CD4-positive, alpha-beta T cell treated with Interleukin-4 for 4 hours (primary cell): ENCODE measurements at regions not wholly inside any gene's neighbourhood (a gene's known extent, or its start where the extent isn't known, plus 50 kb on each side); places are given as distances from the start of the nearest gene placed in this dataset.
"Not testable (repeated sequence)": the region's sequence is repeated elsewhere in the genome, so short reads cannot be mapped to it uniquely, and the experiment has no call there.

Experiments
- DNase-seq: peaks from one replicate; pipeline ENCODE4 v3.0.0-alpha.2; 2020

DNA sequence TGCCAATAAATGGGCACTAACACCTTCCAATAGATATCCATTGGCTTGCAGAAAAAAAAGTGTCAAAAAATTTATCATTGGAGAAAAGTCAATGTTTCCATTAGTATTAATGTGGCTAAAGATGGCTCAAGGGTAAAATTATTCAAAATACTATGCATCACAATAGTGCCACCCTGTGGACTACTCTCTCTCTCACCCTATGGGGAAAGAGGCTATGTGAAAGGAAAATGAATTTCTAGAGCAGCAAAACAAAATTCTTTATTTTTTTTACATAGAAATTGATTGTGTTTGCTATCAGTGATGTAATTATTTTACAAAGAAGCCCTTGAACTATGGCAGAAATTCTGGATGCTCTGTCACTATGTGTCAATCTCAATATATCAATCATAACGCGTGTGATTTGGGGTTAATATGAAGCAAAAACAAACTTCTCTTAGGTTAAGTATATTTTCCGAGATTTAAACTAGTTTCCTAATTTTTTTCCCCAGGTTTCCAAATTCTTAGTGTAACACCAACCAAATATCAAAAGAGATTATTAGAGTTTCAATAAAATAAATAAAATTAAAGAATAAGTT is 193.9 kb downstream of the USP22 start:
- not testable (repeated sequence) for DNase-seq

DNA sequence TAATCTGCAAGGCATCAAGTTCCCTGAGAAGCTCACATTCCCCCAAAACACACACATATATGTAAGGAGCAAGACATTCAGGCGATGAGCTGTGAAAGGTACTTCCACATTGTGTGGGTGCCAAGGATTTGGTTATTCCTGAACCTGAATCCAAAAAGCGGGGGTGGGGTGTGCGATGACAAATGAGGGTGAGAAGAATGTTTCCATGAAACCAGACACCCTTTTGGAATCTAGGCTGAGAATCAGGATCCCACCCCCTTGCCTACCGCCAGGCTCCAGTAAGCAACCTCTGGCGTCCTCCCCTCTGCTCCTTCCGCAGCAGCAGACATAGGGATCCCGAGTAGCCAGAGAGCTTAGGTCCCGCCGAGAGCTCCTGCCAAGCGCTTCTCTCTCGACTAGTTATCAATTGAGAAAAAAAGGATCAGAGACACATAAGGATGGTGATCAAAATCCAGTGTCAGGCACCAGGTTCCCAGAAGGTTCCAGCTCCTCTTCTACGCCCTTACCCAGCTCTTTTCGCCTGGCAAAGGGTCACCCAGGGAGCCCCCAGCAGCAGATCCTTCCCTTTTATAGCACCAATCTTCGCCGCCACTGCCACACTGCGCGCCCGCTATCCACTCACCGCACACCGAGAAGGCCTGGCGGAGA is 191.1 kb downstream of the USP22 start:
- DNase-seq, result not testable (repeated sequence)

DNA sequence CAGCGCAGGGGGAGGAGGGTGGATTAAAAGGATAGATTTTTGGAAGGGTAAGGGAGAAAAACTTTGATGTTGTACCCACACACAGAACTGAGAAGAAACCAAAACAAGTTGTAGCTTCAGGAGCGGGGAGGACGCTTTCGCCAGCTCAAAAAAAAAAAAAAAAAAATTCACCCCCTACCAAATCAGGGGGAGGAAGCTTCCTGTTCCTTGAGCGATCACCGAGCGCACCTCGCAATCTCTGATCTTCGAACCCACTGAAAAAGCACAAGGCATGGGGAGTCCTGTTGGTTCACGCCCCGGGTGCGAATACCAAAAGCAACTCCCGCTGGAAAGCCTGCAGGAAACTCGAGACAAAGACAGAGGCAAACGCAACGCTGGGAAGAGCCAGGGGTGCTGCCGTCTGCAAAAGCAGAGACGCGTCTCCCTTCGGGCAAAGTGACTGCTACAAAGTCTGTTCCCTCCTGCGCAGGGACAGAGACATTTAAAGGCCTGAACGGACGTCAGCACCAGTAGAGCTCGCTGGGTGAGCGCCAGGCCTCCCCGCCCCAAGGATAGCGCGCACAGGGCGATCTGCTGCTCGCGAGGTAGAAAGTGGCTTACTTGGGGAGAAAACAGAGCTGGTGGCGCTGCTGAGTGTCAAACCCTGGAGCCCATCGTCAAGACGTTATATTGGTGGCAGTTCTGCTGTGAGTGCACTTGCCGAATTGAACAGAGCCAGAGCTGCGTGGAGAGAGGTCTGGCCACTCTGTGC is 190.4 kb downstream of the USP22 start:
- DNase-seq, result no peak

DNA sequence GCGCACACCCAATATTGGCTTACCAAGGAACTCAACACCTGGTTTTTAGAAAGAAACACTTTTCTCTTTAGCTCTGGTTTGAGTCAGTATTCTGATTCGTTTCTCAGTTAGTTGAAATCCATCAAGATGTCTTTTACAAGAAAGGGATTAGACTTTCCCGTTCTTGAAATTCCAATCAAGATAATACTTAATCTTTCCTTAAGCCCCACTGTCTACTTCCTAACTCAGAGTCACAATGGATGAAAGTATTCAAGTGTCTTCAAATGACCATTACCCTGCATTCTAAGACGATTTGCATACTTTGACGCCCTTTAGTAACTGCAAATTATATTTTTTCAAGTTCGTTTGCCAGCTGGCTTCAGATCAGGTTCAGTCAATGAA is 189.8 kb downstream of the USP22 start:
- DNase-seq, result no peak

DNA sequence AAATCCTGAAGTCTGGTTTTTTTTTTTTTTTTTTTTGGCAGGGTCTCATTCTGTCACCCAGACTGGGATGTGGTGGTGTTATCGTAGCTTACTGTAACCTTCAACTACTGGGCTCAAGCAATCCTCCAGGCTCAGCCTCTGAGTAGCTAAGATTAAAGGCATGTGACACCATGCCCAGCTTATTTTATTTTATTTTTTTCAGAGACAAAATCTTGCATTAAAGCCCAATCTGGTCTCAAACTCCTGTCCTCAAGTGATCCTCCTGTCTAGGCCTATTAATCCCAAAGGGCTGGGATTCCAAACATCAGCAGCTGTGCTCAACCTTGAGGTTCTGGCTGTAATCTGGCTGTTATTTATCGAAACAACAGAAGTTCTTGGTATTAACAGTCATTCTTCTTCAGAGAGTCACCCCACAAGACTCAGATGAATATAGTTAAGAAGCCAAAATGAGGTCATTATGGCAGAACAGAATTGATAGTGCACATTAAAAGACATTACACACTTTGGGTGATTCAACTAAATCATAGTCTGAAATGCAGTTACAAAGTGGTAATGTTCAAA is 186.8 kb downstream of the USP22 start:
- not testable (repeated sequence) for DNase-seq

DNA sequence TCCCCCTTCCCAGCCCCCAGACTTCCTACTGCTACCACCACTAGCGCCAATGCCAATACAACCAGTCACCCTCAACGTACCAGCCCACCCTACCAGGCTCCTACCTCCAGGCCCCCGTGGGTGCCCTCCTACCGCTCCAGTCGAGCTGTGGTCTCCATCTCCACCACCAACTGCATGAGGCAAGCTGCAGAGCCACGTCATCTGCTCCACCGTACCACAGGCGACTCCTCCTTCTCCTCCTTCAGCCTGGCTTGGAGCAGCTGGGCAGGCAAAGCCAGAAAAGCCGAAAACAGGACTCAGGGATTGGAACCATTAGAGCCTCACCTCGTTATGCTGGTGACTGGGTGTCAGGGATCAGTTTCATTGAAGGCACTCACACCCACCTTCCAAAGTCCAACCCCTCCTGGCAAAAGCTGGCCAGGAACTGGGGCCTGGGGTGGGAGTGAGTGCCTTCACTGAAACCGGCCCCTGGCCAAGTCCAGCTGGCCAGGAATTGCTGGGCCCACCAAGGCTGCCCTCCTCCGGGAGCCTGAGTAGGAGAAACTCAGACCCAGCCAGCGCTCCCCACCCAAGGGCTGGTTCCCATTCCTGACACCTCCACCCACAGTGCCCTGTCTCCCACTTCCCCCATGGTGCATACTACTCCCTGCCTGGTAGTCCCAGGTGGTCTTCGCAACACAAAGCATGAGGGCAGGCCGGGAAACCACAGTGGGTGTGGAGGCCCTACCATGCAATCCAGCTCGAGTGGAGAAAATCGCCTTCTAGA is 176.2 kb downstream of the USP22 start:
- DNase-seq, result not testable (repeated sequence)

DNA sequence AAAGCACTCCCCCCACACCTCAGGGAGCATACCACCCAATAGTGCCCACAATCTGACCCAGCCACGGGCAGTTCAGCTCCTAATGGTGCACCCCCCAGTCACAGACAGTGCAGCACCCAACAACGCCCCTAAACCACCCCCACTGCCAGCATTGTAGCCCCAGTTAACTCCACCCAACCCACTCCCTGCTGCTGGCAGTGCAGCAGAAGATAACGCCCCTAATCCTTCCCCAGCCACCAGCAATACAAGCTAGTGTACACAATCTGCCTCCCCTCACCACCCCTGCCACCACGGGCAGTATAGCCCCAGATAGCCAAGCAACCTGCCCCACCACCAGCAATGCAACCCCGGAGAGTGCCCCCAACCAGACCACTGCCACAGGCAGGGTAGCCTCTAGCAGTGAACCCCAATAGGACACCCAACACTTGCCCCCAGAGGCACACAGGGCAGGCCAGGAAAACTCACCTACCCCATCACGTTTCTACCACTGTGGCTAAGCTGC is 175.3 kb downstream of the USP22 start:
- not testable (repeated sequence) for DNase-seq

DNA sequence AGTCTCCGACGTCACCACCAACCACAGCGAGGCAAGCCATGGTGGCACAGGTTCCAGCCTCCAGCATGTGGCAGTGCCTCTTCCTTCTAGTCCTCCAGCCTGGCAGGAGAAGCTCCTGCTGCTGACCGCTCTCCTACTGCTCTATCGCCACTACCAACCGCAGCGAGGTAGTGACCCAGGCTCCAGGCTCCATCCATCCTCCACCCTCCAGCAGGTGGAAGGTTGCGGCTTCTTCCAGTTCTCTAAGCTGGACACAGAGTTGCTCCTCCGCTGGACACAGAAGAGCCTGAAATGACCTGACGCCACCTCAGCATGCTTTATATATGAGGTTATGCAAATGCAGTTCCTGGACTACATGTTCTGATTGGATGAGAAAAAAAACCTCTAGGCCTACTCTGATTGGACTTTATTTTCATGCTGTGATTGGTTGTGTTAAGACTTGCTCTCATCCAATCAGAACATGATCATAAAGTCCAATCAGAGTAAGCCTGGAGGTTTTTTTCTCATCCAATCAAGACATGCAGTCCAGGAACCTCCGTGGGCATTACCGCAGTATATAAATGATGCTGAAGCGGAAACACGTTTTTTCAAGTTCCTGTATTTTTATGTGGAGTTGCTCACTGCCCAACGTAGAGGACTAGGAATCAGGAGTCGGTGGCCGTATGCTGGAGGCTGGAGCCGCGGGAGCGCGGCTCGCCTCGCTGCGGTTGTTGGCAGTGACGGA is 174.7 kb downstream of the USP22 start:
- DNase-seq, result not testable (repeated sequence)

DNA sequence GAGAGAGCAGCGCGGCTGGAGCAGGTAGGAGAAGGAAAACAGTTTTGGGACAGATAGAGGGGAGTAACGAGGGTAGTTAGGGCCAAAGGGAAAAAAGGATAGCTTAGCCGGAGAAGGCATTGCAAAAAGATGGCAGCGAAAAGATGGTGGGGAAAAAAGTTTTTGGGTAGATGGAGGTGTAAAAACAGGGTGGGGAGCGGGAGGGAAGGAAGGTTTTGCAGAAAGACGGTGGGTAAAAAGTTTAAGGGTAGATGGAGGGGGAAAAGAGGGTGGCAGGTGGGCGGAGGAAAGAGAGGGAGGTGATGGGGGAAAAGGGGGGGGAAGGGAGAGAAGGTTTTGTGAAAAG is 174.2 kb downstream of the USP22 start:
- not testable (repeated sequence) for DNase-seq

DNA sequence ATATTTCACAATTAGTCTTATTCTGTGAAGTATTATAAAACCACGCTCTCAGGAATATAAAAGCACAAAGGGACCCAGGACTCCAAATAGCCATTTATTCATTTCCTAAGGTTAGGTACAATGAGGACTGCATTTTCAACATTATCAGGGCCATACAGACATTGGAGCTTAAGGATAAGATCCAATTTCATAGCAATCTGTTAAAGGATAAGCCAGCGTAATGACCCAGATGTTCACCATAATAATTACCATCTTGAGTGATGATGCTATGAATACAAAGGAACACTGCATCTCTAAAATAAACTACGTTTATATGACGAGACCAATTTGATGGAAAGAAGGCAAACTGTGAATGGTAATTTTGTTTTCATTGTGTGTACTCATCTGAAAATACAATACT is 169.6 kb downstream of the USP22 start:
- not testable (repeated sequence) for DNase-seq

DNA sequence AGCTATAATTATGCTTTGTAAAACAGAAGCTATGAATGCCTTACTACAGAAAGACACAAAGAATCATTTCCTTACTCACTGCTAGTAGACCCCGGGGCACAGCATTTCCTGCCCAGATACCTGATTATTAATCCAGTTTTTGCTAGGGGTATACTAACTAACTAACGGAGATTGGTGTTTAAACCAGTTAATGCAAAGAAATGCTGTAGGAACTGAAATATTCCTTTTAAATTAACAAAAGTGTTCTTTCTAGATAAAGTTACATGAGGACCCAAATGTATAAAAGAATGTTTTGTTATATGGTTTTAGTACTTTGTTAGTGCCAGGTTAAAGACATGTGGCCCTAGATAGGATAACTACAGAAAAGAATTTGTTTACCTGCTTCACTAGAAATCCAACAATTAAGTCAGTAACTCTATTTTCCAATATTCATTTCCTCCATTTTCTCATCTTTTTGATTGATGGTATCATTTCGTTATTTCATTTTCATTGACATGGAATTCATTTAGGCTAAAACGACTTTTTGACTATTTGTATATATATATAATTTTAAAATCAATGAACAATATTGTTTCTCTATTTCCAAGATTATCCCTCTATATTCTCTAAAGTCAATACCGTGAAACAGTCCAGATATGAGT is 169.0 kb downstream of the USP22 start:
- not testable (repeated sequence) for DNase-seq

DNA sequence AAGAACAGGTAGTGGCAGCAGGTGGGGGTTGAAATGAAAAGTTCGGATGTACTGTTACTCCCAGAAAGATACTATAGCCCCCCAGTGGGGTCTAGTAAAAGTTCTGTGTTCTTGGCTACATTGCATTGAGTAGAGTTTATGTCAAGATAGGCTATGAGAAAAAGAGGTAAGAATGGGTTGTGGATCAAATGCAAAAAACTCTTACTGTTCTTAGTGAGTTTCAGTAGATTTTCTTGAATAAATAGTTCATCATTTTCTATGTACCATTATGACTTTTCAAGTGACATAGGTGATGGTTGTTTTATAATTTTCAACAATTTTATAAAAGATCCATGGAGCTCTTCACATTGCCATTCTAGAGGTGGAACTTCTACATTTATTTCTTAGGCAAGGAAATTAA is 165.4 kb downstream of the USP22 start:
- not testable (repeated sequence) for DNase-seq

DNA sequence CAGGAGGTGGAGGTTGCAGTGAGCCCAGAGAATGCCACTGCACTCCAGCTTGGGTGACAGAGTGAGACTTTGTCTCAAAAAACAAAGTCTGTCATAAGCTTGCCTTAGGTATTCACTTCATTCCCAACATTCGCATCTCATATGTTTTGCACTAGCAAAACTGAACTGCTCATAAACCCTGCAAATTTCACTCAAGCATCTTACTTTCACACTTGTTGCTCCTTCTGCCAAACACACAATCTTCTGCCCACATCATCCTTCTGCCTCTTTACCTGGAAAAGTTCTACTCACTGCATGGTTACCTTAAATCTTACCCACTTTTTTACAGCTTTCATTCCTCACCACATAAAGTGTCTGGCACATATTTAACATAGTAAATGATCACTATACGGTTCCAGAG is 152.5 kb downstream of the USP22 start:
- no peak for DNase-seq

DNA sequence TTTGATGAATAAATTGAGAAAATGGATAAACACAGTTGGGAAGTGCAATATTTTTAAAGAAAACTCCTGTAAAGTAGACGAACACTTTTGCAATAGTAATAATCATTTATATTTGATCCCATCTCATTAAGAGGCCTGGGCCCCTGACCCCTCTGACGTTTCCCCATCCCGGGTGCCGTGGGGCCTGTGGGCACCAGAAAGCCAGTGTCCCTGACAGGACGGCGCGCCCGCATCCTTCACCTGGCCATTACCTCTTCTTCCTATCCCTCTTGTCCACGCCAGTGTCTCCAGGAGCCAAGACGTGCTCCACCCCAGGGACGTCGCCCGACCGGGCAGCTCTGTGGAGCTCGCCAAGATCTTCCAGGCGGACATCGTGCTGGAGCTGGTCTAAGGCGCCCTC is 147.4 kb downstream of the USP22 start:
- DNase-seq, result not testable (repeated sequence)

DNA sequence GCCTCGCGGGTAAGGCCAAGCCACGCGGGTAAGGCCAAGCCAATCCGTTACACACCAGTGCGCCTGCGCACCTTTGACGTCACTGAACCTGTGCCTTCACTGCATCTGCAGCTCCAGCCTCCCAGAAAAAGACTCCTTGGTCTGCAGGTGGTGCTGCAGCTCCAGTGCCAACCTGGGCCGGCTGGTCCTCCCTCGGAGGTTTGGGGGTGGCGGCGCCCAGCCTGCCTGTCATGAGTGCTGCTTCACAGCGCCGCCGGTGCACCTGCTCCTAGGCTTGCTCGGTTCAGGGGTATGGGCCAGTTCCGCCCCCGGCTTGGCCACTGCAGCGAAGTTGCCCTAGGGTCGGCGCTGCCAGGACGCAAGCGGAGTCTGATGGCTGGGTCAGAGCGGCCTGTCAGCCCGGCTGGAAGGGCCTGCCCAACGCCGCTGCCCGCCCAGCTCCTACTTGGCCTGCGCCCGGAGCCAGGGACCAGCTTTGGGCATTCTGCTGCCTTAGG is 146.6 kb downstream of the USP22 start:
- peak; percentile 57 for DNase-seq

DNA sequence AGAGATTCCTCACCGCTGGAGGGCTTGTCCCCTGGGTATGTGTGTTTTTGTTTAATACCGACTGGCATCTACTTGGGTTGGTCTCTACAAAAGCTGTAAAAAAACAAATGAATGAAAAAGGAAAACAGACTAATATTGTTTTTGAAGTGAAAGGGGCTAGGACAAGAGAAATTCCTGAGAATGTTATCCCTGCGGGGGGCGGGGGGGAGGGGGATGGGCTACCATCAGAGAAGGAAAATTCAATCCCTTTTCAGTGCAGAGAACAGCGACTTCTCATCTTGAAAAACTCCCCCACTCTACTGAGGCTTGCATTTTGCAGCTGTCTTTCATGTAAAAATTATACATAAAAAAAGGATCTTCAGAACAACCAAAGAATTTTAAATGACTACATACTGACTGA is 144.1 kb downstream of the USP22 start:
- not testable (repeated sequence) for DNase-seq

DNA sequence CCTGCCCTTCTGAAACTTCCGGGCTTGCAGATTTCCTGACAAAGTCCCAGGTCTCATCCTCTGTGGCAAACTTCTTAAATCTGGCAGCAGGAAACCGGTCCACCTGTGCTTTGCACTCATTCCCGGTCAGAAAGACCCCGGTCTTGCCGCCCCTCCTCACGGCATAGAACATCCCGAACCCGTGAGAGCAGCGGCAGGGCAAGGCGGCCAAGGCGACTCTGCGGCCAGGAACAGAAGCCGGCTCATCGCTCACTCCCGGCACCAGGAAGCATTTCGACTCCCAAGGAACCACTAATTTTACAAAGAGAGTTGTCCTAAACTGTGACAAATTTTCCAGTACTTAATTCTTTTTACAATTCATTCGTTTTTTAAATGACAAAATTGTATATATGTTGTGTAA is 140.3 kb downstream of the USP22 start:
- DNase-seq, result not testable (repeated sequence)

DNA sequence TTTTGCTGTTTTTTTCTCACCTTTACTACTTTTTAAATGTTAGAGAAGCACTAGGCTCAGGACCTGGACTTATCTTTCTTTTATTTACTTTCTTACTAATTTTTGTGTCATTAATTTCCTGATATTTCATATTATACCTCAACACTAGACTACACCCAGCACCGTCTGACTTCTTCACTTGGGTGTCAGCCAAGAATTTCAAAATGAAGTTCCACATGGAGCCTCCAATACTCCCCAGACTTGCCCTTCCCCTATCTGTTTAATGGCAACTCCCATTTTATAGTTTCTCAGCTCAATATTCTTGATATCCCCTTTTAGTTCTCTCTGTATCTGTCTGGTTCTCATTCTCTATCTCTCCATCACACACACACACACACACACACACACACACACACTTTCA is 139.3 kb downstream of the USP22 start:
- DNase-seq, result not testable (repeated sequence)

DNA sequence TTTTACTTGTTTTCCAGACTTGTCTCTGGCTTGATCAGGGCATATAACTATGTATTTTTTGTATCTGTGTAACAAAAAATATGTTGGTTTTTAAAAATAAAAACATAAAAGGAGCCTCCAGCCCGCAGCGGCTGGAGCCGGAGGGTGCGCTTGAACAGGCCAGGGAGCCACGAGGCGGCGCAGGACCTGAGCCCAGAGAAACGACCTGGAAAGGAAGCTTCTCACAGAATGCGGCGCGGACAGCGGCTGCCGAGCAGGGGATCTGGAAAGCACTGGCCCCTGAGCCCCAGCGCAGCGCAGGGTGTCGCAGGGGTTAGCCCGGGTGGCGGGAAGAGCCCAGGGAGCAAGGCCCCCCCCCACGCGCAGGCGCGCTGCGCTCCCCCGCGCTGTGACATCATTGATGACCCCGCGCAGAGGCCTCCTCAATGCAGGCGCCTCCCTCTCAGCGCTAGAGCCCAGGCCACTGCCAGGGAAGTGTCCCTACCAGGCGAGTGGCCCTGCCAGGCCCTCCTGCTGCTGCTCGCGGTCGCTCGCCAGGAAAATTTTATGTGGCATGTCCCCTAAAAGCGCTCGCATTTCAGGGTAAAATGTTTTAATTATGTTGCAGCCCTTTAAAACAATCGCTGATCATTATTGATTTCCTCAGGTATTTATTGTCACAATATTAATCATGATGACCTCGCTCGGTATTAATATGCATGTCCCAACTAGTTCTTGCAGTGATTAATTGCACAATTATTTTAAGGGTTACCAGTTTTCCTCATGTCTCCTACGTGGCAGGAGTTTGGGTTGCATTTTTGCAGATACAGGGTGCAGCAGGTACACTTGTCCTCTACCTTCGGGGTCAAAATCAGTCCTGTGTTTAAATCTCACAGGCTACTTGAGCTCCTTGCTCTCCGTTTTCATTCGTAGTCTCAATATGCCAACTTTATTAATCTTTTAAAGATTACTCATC is 134.2 kb downstream of the USP22 start:
- DNase-seq, result peak; percentile 74

DNA sequence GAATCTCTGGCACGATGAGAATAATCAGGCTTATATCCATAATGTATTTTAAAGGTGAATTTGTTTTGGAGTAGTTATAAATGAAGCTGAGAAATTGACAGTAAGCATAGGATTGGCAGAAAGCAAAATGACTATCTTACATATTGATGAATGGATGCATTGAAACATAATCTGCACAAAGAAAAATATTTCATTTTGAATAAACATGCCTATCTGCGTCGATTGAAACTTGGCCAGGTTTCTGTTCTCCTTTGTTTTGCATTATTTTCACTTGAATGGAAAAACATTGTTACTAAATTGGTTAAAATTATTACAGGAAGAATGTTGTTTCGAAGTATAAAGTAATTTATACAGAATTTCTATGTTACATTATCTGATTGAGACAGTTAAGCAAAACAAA is 128.2 kb downstream of the USP22 start:
- DNase-seq, result no peak
